H9 (cell line): ENCODE measurements at regions not wholly inside any gene's neighbourhood (a gene's known extent, or its start where the extent isn't known, plus 50 kb on each side); places are given as distances from the start of the nearest gene placed in this dataset.

Source experiments
- DNase-seq: peaks from one replicate; pipeline ENCODE4 v3.0.0-alpha.2; 2017
- H2AFZ ChIP-seq: one replicate; pipeline ENCODE4 v1.6.1; 2013; ENCODE audit warnings: mild to moderate bottlenecking, low read length, control low read depth, moderate library complexity
- H2AK5ac ChIP-seq: 2 replicates; pipeline ENCODE4 v1.6.1; 2013; ENCODE audit warnings: low read length, control low read depth, mixed read lengths; ENCODE audit not compliant: insufficient read length
- H2BK120ac ChIP-seq: one replicate; pipeline ENCODE4 v1.6.1; 2013; ENCODE audit warnings: low read depth, mild to moderate bottlenecking, low read length, control low read depth, inconsistent platforms; ENCODE audit not compliant: poor library complexity, severe bottlenecking
- H2BK12ac ChIP-seq: 2 replicates; pipeline ENCODE4 v1.6.1; 2013; ENCODE audit warnings: low read length, control low read depth, mixed read lengths, low read depth; ENCODE audit not compliant: insufficient read length
- H2BK15ac ChIP-seq: 2 replicates; pipeline ENCODE4 v1.6.1; 2013; ENCODE audit warnings: low read depth, low read length, control low read depth
- H2BK20ac ChIP-seq: one replicate; pipeline ENCODE4 v1.6.1; 2013; ENCODE audit warnings: low read depth, mild to moderate bottlenecking, low read length, control low read depth, inconsistent platforms; ENCODE audit not compliant: poor library complexity, severe bottlenecking
- H2BK5ac ChIP-seq: 2 replicates; pipeline ENCODE4 v1.6.1; 2013; ENCODE audit warnings: low read length, control low read depth, mixed read lengths; ENCODE audit not compliant: insufficient read length
- H3K14ac ChIP-seq: 2 replicates; pipeline ENCODE4 v1.6.1; 2013; ENCODE audit warnings: low read length, control low read depth; ENCODE audit not compliant: insufficient read depth
- H3K18ac ChIP-seq: 2 replicates; pipeline ENCODE4 v1.6.1; 2013; ENCODE audit warnings: low read depth, mild to moderate bottlenecking, mixed read lengths, low read length, control low read depth; ENCODE audit not compliant: insufficient read length
- H3K23ac ChIP-seq: 2 replicates; pipeline ENCODE4 v1.6.1; 2013; ENCODE audit warnings: low read length, control low read depth, mixed read lengths, low read depth; ENCODE audit not compliant: insufficient read length
- H3K23me2 ChIP-seq: 2 replicates; pipeline ENCODE4 v1.6.1; 2013; ENCODE audit warnings: low read depth, mild to moderate bottlenecking, mixed read lengths, low read length, control low read depth; ENCODE audit not compliant: insufficient read length, poor library complexity, severe bottlenecking
- H3K27ac ChIP-seq: 2 replicates; pipeline ENCODE4 v1.5.1; 2013; ENCODE audit warnings: low read length, control low read depth, mixed read lengths, low read depth; ENCODE audit not compliant: insufficient read length
- H3K27me3 ChIP-seq: 2 replicates; pipeline ENCODE4 v1.6.1; 2013; ENCODE audit warnings: low read length, control low read depth, inconsistent platforms; ENCODE audit not compliant: insufficient read depth
- H3K4ac ChIP-seq: 2 replicates; pipeline ENCODE4 v1.6.1; 2013; ENCODE audit warnings: low read depth, mild to moderate bottlenecking, control low read depth, inconsistent platforms, low read length, moderate library complexity
- H3K4me1 ChIP-seq: 2 replicates; pipeline ENCODE4 v1.6.1; 2013; ENCODE audit warnings: low read length, control low read depth, inconsistent platforms; ENCODE audit not compliant: insufficient read depth
- H3K4me2 ChIP-seq: 2 replicates; pipeline ENCODE4 v1.6.1; 2013; ENCODE audit warnings: low read length, control low read depth, mixed read lengths; ENCODE audit not compliant: insufficient read length, insufficient read depth
- H3K56ac ChIP-seq: 2 replicates; pipeline ENCODE4 v1.6.1; 2013; ENCODE audit warnings: low read depth, mild to moderate bottlenecking, mixed read lengths, low read length, control low read depth; ENCODE audit not compliant: insufficient read length
- H3K79me1 ChIP-seq: 2 replicates; pipeline ENCODE4 v1.6.1; 2013; ENCODE audit warnings: low read depth, mild to moderate bottlenecking, moderate library complexity, low read length, control low read depth, inconsistent platforms; ENCODE audit not compliant: insufficient read depth, poor library complexity, severe bottlenecking
- H3K79me2 ChIP-seq: 2 replicates; pipeline ENCODE4 v1.6.1; 2013; ENCODE audit warnings: low read length, control low read depth, inconsistent platforms; ENCODE audit not compliant: insufficient read depth
- H3K9ac ChIP-seq: 2 replicates; pipeline ENCODE4 v1.6.1; 2013; ENCODE audit warnings: low read length, control low read depth, mixed read lengths; ENCODE audit not compliant: insufficient read length; ENCODE audit errors: extremely low read depth
- H3K9me3 ChIP-seq: one replicate; pipeline ENCODE4 v1.6.1; 2013; ENCODE audit warnings: low read depth, low read length, inconsistent platforms; ENCODE audit not compliant: control insufficient read depth
- H3T11ph ChIP-seq: one replicate; pipeline ENCODE4 v1.6.1; 2013; ENCODE audit warnings: mild to moderate bottlenecking, low read length, control low read depth, inconsistent platforms
- H4K20me1 ChIP-seq: one replicate; pipeline ENCODE4 v1.6.1; 2013; ENCODE audit not compliant: control insufficient read depth, insufficient read length, insufficient read depth
- H4K5ac ChIP-seq: 2 replicates; pipeline ENCODE4 v1.6.1; 2013; ENCODE audit warnings: low read depth, mild to moderate bottlenecking, mixed read lengths, low read length, control low read depth; ENCODE audit not compliant: insufficient read length
- H4K8ac ChIP-seq: replicated peaks from 2 replicates; pipeline ENCODE4 v1.6.1; 2013; ENCODE audit warnings: low read length, control low read depth, mixed read lengths, low read depth; ENCODE audit not compliant: insufficient read length
- H4K91ac ChIP-seq: 2 replicates; pipeline ENCODE4 v1.6.1; 2013; ENCODE audit warnings: low read depth, mild to moderate bottlenecking, moderate library complexity, mixed read lengths, low read length, control low read depth; ENCODE audit not compliant: insufficient read length
- H3K27ac Mint-ChIP-seq, 3 experiments: 2 replicates in 2 of 3; 3 replicates in 1 of 3; pipeline ENCODE4 v1.8.0; 2020 to 2021; ENCODE audit warnings: mixed read lengths in 3 of 3, mild to moderate bottlenecking in 1 of 3, moderate library complexity in 1 of 3
- H3K27me3 Mint-ChIP-seq: 2 replicates; pipeline ENCODE4 v1.8.0; 2021; ENCODE audit warnings: low read depth, mild to moderate bottlenecking, moderate library complexity, mixed read lengths
- H3K36me3 Mint-ChIP-seq, 3 experiments: 2 replicates in 2 of 3; 3 replicates in 1 of 3; pipeline ENCODE4 v1.8.0; 2020 to 2021; ENCODE audit warnings: low read depth in 3 of 3, mixed read lengths in 3 of 3; ENCODE audit not compliant: insufficient read depth in 1 of 3
- H3K4me1 Mint-ChIP-seq, 2 experiments: 2 replicates each; pipeline ENCODE4 v1.8.0; 2020; ENCODE audit warnings: mixed read lengths in 2 of 2
- H3K4me3 Mint-ChIP-seq, 2 experiments: 2 replicates in 1 of 2; 3 replicates in 1 of 2; pipeline ENCODE4 v1.8.0; 2020 to 2021; ENCODE audit warnings: mild to moderate bottlenecking in 2 of 2, mixed read lengths in 2 of 2, moderate library complexity in 1 of 2
- H3K9me3 Mint-ChIP-seq, 2 experiments: 2 replicates in 1 of 2; 3 replicates in 1 of 2; pipeline ENCODE4 v1.8.0; 2020; ENCODE audit warnings: mild to moderate bottlenecking in 2 of 2, mixed read lengths in 2 of 2, moderate library complexity in 1 of 2
- WGBS: extraction: QIAGEN DNeasy Blood & Tissue Kit; methylation state at CpG from one replicate; pipeline ENCODE4 v1.1.7; 2013; ENCODE audit warnings: missing lambda C conversion rate, low lambda C conversion rate, mixed read lengths; ENCODE audit not compliant: insufficient read length; ENCODE audit errors: extremely low coverage; 5-methylcytosine and 5-hydroxymethylcytosine counted together
- TF ChIP-seq, protein P1 (sequence below): fragments of 200-600 bp; sonication (generic); conservative IDR thresholded peaks from 3 replicates; pipeline ENCODE4 v1.8.0; 2021; ENCODE audit warnings: antibody characterized with exemption, mild to moderate bottlenecking

- Histone ChIP-seq H3K79me1 (no peaks in the 10 kb centered on the region), H3K4me1 (no peaks in the 10 kb centered on the region), H4K91ac (no peak overlapping the region), H2AK5ac (no peak overlapping the region), H2BK5ac (no peak overlapping the region), H2BK120ac (no peak overlapping the region), H3K9ac (no peak overlapping the region), H3K23me2 (no peaks in the 10 kb centered on the region), H3K18ac (no peak overlapping the region), H3K4me2 (no peak overlapping the region), H3K79me2 (no peaks in the 10 kb centered on the region), H4K20me1 (no peaks in the 10 kb centered on the region), H3K27me3 (no peaks in the 10 kb centered on the region), H3K23ac (no peak overlapping the region), H3K27ac (no peak overlapping the region), H3K4ac (no peak overlapping the region), H4K5ac (no peak overlapping the region), H2AFZ (no peak overlapping the region), H2BK12ac (no peak overlapping the region), H3K9me3 (no peaks in the 10 kb centered on the region), H4K8ac (no peak overlapping the region), H3K56ac (no peak overlapping the region), H3K14ac (no peak overlapping the region), H2BK20ac (no peak overlapping the region), H2BK15ac (no peak overlapping the region), H3T11ph (no peak overlapping the region)
- H3K27me3 Mint-ChIP-seq: peaks cover 7% of the 10 kb centered on the region; the same call in 1 of the 2 replicates
- H3K4me1 Mint-ChIP-seq: no peaks in the 10 kb centered on the region
- H3K27ac Mint-ChIP-seq: no peak overlapping the region
- no peaks in the 10 kb centered on the region for H3K36me3 Mint-ChIP-seq
- H3K9me3 Mint-ChIP-seq: no peaks in the 10 kb centered on the region
- no peak overlapping the region for H3K4me3 Mint-ChIP-seq
- WGBS: no CpG with 5 or more reads among the region's 7 CpGs
- TF ChIP-seq, protein P1, sequence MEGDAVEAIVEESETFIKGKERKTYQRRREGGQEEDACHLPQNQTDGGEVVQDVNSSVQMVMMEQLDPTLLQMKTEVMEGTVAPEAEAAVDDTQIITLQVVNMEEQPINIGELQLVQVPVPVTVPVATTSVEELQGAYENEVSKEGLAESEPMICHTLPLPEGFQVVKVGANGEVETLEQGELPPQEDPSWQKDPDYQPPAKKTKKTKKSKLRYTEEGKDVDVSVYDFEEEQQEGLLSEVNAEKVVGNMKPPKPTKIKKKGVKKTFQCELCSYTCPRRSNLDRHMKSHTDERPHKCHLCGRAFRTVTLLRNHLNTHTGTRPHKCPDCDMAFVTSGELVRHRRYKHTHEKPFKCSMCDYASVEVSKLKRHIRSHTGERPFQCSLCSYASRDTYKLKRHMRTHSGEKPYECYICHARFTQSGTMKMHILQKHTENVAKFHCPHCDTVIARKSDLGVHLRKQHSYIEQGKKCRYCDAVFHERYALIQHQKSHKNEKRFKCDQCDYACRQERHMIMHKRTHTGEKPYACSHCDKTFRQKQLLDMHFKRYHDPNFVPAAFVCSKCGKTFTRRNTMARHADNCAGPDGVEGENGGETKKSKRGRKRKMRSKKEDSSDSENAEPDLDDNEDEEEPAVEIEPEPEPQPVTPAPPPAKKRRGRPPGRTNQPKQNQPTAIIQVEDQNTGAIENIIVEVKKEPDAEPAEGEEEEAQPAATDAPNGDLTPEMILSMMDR: no peak
- DNase-seq: no peak
Measured at GRCh38 chr7:50205011-50205410, 99.5 kb upstream of the IKZF1 start.
